ENCODE measurements at regions not wholly inside any gene's neighbourhood (a gene's known extent, or its start where the extent isn't known, plus 50 kb on each side); places are given as distances from the start of the nearest gene placed in this dataset.

DNA sequence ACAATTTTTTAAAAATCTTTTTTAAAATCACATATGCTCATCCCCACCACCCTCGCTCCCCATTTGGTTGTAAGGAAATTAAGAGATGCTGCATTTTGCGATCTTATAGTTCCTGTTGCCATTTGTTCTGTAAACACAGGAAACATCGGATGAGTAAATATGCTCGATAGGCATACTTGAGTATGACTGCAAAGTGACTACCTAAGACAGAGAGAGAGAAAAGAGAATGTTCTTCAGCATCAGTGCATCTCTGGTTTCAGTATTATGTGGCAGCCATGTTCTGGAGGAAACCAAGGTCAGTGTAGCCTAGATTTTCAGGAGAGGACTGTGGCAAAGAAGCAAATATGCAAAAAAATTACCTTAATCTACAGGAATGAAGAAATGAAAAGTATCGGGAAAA, 265.5 kb upstream of the FMN2 start:
- intact Hi-C loops (cut with micrococcal nuclease; ENCODE audit: unreplicated experiment) = no loop called here
- CTCF ChIA-PET = no interaction called here

DNA sequence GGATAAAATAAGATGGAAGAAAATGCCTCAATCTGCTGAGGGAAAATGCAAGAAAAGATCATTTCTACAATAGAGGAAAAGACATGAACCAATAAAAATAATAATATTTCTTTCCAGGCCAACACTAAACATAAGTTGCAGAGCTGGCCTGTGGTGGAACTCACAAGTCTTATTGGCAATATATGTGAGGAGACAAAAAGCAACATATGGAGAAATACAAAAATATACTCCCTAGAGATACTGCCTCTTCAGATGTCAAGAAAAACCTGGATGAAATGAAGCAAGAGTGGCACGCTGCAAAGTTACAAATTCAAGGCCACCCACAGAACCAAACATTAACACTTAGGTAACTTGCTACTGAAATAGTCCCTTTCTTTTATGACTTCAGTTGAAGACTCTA, 264.9 kb upstream of the FMN2 start:
- Histone ChIP-seq H3K4me1 (replicated peaks; ENCODE audit: insufficient read depth) (no peaks in the 10 kb centered on the region), H3K9me2 (ENCODE audit: insufficient read depth) (no peaks in the 10 kb centered on the region), H4K20me1 (ENCODE audit: insufficient read depth) (no peaks in the 10 kb centered on the region), H2AFZ (no peak overlapping the region), H3F3A (ENCODE audit: insufficient read depth, low read depth) (no peaks in the 10 kb centered on the region), H3K27ac (no peak overlapping the region), H3K36me3 (ENCODE audit: low read depth) (no peaks in the 10 kb centered on the region), H3K4me3 (no peak overlapping the region), H3K79me2 (ENCODE audit: low read depth) (no peaks in the 10 kb centered on the region), H3K27me3 (ENCODE audit: insufficient read depth, low read depth) (no peaks in the 10 kb centered on the region), H3K4me2 (no peak overlapping the region), H3K9me3 (ENCODE audit: insufficient read depth, low read depth) (no peaks in the 10 kb centered on the region)
- DNase-seq = no peak
- ChIA-PET POLR2A (ENCODE audit: unreplicated experiment) (no interaction called here), CTCF (no interaction called here)
- intact Hi-C loops (cut with micrococcal nuclease; ENCODE audit: unreplicated experiment) = no loop called here
- no peak for TF ChIP-seq EZH2 (IDR thresholded peaks at IDR 0.05; ENCODE audit: low read depth)
- TF ChIP-seq, protein P1, sequence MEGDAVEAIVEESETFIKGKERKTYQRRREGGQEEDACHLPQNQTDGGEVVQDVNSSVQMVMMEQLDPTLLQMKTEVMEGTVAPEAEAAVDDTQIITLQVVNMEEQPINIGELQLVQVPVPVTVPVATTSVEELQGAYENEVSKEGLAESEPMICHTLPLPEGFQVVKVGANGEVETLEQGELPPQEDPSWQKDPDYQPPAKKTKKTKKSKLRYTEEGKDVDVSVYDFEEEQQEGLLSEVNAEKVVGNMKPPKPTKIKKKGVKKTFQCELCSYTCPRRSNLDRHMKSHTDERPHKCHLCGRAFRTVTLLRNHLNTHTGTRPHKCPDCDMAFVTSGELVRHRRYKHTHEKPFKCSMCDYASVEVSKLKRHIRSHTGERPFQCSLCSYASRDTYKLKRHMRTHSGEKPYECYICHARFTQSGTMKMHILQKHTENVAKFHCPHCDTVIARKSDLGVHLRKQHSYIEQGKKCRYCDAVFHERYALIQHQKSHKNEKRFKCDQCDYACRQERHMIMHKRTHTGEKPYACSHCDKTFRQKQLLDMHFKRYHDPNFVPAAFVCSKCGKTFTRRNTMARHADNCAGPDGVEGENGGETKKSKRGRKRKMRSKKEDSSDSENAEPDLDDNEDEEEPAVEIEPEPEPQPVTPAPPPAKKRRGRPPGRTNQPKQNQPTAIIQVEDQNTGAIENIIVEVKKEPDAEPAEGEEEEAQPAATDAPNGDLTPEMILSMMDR (conservative IDR thresholded peaks at IDR 0.05) = no peak
- BruUV-seq (replicated peaks) = no TSS peak

More for the DNA sequence above, 265.5 kb upstream of the FMN2 start:
- H3K9me3 ChIP-seq (ENCODE audit: insufficient read depth, low read depth) = no peaks in the 10 kb centered on the region
- H4K20me1 ChIP-seq (ENCODE audit: insufficient read depth) = no peaks in the 10 kb centered on the region
- POLR2A ChIA-PET (ENCODE audit: unreplicated experiment) = no interaction called here
- H3K27me3 ChIP-seq (ENCODE audit: insufficient read depth, low read depth) = no peaks in the 10 kb centered on the region
- no peaks in the 10 kb centered on the region for H3K9me2 ChIP-seq (ENCODE audit: insufficient read depth)
- no peaks in the 10 kb centered on the region for H3K79me2 ChIP-seq (ENCODE audit: low read depth)
- H3K36me3 ChIP-seq (ENCODE audit: low read depth) = no peaks in the 10 kb centered on the region
- H2AFZ ChIP-seq = no peak overlapping the region
- H3K4me1 ChIP-seq (replicated peaks; ENCODE audit: insufficient read depth) = no peaks in the 10 kb centered on the region
- H3K4me2 ChIP-seq = no peak overlapping the region
- H3K27ac ChIP-seq = no peak overlapping the region
- H3K4me3 ChIP-seq = no peak overlapping the region
- no TSS peak for BruUV-seq (replicated peaks)
- no peak for DNase-seq
- no peak for TF ChIP-seq EZH2 (IDR thresholded peaks at IDR 0.05; ENCODE audit: low read depth)
- TF ChIP-seq, protein P1 (conservative IDR thresholded peaks at IDR 0.05) = no peak
- H3F3A ChIP-seq (ENCODE audit: insufficient read depth, low read depth) = no peaks in the 10 kb centered on the region

DNA sequence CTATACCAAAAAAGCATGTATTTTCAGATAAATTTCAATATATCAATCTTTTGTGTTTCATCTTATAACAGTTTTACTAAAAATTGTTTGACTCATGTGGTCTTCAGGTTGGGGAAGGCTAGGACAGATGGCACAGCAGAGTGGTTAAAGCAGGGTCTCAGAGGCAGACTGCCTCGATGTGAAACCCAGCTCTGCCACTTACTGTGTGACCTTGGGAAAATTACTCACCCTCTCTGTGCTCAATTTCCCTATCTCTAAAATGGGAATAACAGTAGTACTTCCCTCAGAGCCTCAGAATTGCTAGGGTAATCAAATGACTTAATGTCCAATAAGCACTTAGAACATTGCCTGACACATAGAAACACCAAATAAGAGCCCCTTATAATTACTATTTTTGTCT, 262.1 kb upstream of the FMN2 start:
- intact Hi-C loops (cut with micrococcal nuclease; ENCODE audit: unreplicated experiment) = no loop called here

More for the DNA sequence above, 262.1 kb upstream of the FMN2 start:
- BruUV-seq (replicated peaks) = no TSS peak
- H3K9me3 ChIP-seq (ENCODE audit: insufficient read depth, low read depth) = no peaks in the 10 kb centered on the region
- no peaks in the 10 kb centered on the region for H3K4me1 ChIP-seq (replicated peaks; ENCODE audit: insufficient read depth)
- no peaks in the 10 kb centered on the region for H3K9me2 ChIP-seq (ENCODE audit: insufficient read depth)
- H3F3A ChIP-seq (ENCODE audit: insufficient read depth, low read depth) = no peaks in the 10 kb centered on the region
- ChIA-PET POLR2A (ENCODE audit: unreplicated experiment) (no interaction called here), CTCF (no interaction called here)
- no peak overlapping the region for H3K4me3 ChIP-seq
- no peaks in the 10 kb centered on the region for H4K20me1 ChIP-seq (ENCODE audit: insufficient read depth)
- TF ChIP-seq EZH2 (IDR thresholded peaks at IDR 0.05; ENCODE audit: low read depth) = no peak
- TF ChIP-seq, protein P1 (conservative IDR thresholded peaks at IDR 0.05) = no peak
- H3K4me2 ChIP-seq = no peak overlapping the region
- no peak overlapping the region for H2AFZ ChIP-seq
- H3K36me3 ChIP-seq (ENCODE audit: low read depth) = no peaks in the 10 kb centered on the region
- H3K27me3 ChIP-seq (ENCODE audit: insufficient read depth, low read depth) = no peaks in the 10 kb centered on the region
- H3K27ac ChIP-seq = no peak overlapping the region
- DNase-seq = no peak
- H3K79me2 ChIP-seq (ENCODE audit: low read depth) = no peaks in the 10 kb centered on the region

All from PC-9 (cell line).